ENCODE measurements at regions not wholly inside any gene's neighbourhood (a gene's known extent, or its start where the extent isn't known, plus 50 kb on each side); places are given as distances from the start of the nearest gene placed in this dataset.

GRCh38 chr2:19028587-19029375 is 329.6 kb downstream of the OSR1 start:
- no peak for DNase-seq

- no peak for DNase-seq
Observed at GRCh38 chr2:19027626-19028025, 330.8 kb downstream of the OSR1 start.

- DNase-seq = no peak
Observed at GRCh38 chr2:19026261-19026660, 332.2 kb downstream of the OSR1 start.

GRCh38 chr2:19022334-19022733 is 336.1 kb downstream of the OSR1 start:
- DNase-seq = no peak

- DNase-seq = no peak
Observed at GRCh38 chr2:19021721-19022120, 336.7 kb downstream of the OSR1 start.

GRCh38 chr2:19021100-19021476 is 337.3 kb downstream of the OSR1 start:
- DNase-seq = no peak

GRCh38 chr2:19020144-19021099 is 338.0 kb downstream of the OSR1 start:
- no peak for DNase-seq

GRCh38 chr2:19009510-19009909 is 348.9 kb downstream of the OSR1 start:
- DNase-seq = no peak

- DNase-seq = no peak
Observed at GRCh38 chr2:19003554-19003953, 354.9 kb downstream of the OSR1 start.

GRCh38 chr2:19000776-19001175 is 357.6 kb downstream of the OSR1 start:
- DNase-seq = no peak

GRCh38 chr2:18999198-18999597 is 359.2 kb downstream of the OSR1 start:
- DNase-seq = no peak

- DNase-seq = no peak
Observed at GRCh38 chr2:18998491-18998890, 359.9 kb downstream of the OSR1 start.

- DNase-seq = no peak
Observed at GRCh38 chr2:18993756-18994338, 364.6 kb downstream of the OSR1 start.

GRCh38 chr2:18991177-18992168 is 366.9 kb downstream of the OSR1 start:
- DNase-seq = no peak

- DNase-seq = no peak
Observed at GRCh38 chr2:18988631-18989232, 369.7 kb downstream of the OSR1 start.

- DNase-seq = no peak
Observed at GRCh38 chr2:18987592-18988073, 370.8 kb downstream of the OSR1 start.

- no peak for DNase-seq
Observed at GRCh38 chr2:18987016-18987415, 371.4 kb downstream of the OSR1 start.

- DNase-seq = no peak
Observed at GRCh38 chr2:18986046-18986445, 372.4 kb downstream of the OSR1 start.

GRCh38 chr2:18980786-18981430 is 377.5 kb downstream of the OSR1 start:
- no peak for DNase-seq

- no peak for DNase-seq
Observed at GRCh38 chr2:18980104-18980785, 378.2 kb downstream of the OSR1 start.

- no peak for DNase-seq
Observed at GRCh38 chr2:18977409-18977808, 381.0 kb downstream of the OSR1 start.

Data from inflammatory macrophage treated with lipopolysaccharide for 1 hour (primary cell).